K562 (cell line): ENCODE measurements at regions not wholly inside any gene's neighbourhood (a gene's known extent, or its start where the extent isn't known, plus 50 kb on each side); places are given as distances from the start of the nearest gene placed in this dataset.

Source experiments
- ATF7 ChIP-seq: fragments of 450-650 bp; IDR thresholded peaks from 2 replicates; pipeline ENCODE4 v1.7.1; 2014; ENCODE audit warnings: mild to moderate bottlenecking, moderate library complexity
- DDX20 ChIP-seq: fragments of 450-650 bp; IDR thresholded peaks from 2 replicates; pipeline ENCODE4 v1.6.1; 2016; ENCODE audit warnings: missing genetic modification characterization, low read depth, mild to moderate bottlenecking, missing compliant biosample characterization, moderate library complexity
- EP300 ChIP-seq: IDR thresholded peaks from 2 replicates; pipeline ENCODE4 v1.6.1; 2012; ENCODE audit warnings: low read length, improper control_type of control experiment
- ETV6 ChIP-seq, 3 experiments: fragments of 150-350 bp in 1 of 3; sonication (generic) in 1 of 3; formaldehyde crosslinking in 1 of 3; IDR thresholded peaks; 2 replicates each; pipeline versions ENCODE4 v1.6.1 to v1.8.0; 2014 to 2022; ENCODE audit warnings: borderline replicate concordance in 2 of 3, low read depth in 2 of 3, antibody characterized with exemption in 1 of 3, low read length in 1 of 3, mild to moderate bottlenecking in 1 of 3, missing genetic modification reagents in 1 of 3
- HEY1 ChIP-seq: fragments of 250-450 bp; sonication (Bioruptor Pico); IDR thresholded peaks from 2 replicates; pipeline ENCODE4 v1.5.0; 2020; ENCODE audit warnings: mild to moderate bottlenecking, moderate library complexity, borderline replicate concordance
- HNRNPLL ChIP-seq: fragments of 200-400 bp; formaldehyde crosslinking; IDR thresholded peaks from 2 replicates; pipeline ENCODE4 v1.6.1; 2017; ENCODE audit warnings: low read length, low read depth, mild to moderate bottlenecking; ENCODE audit not compliant: poor library complexity, severe bottlenecking
- KAT7 ChIP-seq: sonication (generic); formaldehyde crosslinking; IDR thresholded peaks from 2 replicates; pipeline ENCODE4 v1.8.0; 2022; ENCODE audit warnings: missing genetic modification reagents, mild to moderate bottlenecking, borderline replicate concordance
- KDM5B ChIP-seq: fragments of 200-600 bp; sonication (generic); IDR thresholded peaks from 2 replicates; pipeline ENCODE4 v1.6.1; 2012; ENCODE audit warnings: low read depth, mild to moderate bottlenecking, moderate library complexity, low read length, control low read depth, inconsistent platforms; ENCODE audit not compliant: insufficient replicate concordance
- PHB ChIP-seq: fragments of 250-450 bp; sonication (Bioruptor Pico); IDR thresholded peaks from 2 replicates; pipeline ENCODE4 v1.5.0; 2021
- POLR2B ChIP-seq: fragments of 450-650 bp; IDR thresholded peaks from 2 replicates; pipeline ENCODE4 v1.6.1; 2018; ENCODE audit warnings: low read depth; ENCODE audit not compliant: partially characterized antibody
- SPI1 ChIP-seq: IDR thresholded peaks from 2 replicates; pipeline ENCODE4 v1.6.1; 2011; ENCODE audit warnings: low read depth, low read length, control low read depth, borderline replicate concordance
- ZSCAN32 ChIP-seq: fragments of 450-650 bp; formaldehyde crosslinking; IDR thresholded peaks from 2 replicates; pipeline ENCODE4 v1.4.0; 2020; ENCODE audit warnings: mild to moderate bottlenecking, moderate library complexity
- TF ChIP-seq, protein P1 (sequence below): fragments of 450-650 bp; formaldehyde crosslinking; IDR thresholded peaks from 2 replicates; pipeline ENCODE4 v1.4.0; 2022; ENCODE audit warnings: missing genetic modification characterization
- TF ChIP-seq, protein P2 (sequence below), 3 experiments: IDR thresholded peaks in 2 of 3; conservative IDR thresholded peaks in 1 of 3; 2 replicates each; pipeline ENCODE4 v1.5.1; 2011 to 2012; ENCODE audit warnings: low read length in 3 of 3, mild to moderate bottlenecking in 3 of 3, control low read depth in 2 of 3, improper control_type of control experiment in 1 of 3, inconsistent platforms in 1 of 3, low read depth in 1 of 3, mixed read lengths in 1 of 3, moderate library complexity in 1 of 3; ENCODE audit not compliant: insufficient read depth in 2 of 3
- TF ChIP-seq, protein P3 (sequence below), 2 experiments: fragments of 450-650 bp; formaldehyde crosslinking in 1 of 2; IDR thresholded peaks; 2 replicates each; pipeline versions ENCODE4 v1.4.0 to v1.6.1; 2014 to 2020; ENCODE audit warnings: mild to moderate bottlenecking in 2 of 2, borderline replicate concordance in 1 of 2, low read depth in 1 of 2

DNA sequence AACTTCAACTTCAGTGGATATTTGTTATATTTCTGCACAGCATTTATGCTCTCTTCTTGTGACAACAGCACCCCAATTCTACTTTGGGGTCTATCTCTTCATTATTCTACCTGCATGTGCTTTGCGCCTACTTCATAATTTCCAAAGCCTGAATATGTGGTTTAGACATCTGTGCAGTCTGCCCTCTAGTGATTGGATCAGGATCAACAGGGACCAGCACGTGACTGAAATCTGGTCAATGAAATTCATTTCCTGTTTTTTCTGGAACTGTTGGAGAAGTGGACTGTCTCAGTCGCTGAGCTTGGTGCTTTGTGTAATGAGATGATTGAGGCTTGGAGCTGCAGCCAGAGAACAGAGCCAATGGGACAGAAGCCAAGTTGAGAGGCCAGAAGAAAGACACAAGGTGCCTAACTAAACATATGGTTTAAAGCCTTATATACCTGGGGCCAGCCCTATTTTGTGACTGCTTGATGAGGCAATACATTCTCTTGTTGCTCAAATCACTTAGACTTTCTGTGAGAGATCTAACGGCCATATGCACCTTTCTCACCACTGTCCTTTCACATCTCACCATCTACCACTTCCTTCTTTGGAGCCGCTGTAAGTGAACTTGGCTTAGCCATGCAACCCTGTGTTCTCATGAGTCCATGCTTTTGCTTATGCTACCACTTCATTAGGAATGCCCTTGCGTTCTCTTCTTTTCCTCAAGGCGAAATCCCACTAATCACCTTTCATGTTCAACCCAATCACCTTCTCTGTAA, 68.8 kb upstream of the PPP2R2B start (continued):
- TF ChIP-seq, protein P1, sequence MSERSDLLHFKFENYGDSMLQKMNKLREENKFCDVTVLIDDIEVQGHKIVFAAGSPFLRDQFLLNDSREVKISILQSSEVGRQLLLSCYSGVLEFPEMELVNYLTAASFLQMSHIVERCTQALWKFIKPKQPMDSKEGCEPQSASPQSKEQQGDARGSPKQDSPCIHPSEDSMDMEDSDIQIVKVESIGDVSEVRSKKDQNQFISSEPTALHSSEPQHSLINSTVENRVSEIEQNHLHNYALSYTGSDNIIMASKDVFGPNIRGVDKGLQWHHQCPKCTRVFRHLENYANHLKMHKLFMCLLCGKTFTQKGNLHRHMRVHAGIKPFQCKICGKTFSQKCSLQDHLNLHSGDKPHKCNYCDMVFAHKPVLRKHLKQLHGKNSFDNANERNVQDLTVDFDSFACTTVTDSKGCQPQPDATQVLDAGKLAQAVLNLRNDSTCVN (CRISPR knock-in tag): no peak
- no peak for TF ChIP-seq ATF7
- TF ChIP-seq ZSCAN32: no peak
- no peak for TF ChIP-seq EP300
- no peak for TF ChIP-seq KDM5B
- no peak for TF ChIP-seq PHB (CRISPR knock-in tag)
- no peak for TF ChIP-seq HNRNPLL
- TF ChIP-seq POLR2B: no peak
- TF ChIP-seq, protein P2, sequence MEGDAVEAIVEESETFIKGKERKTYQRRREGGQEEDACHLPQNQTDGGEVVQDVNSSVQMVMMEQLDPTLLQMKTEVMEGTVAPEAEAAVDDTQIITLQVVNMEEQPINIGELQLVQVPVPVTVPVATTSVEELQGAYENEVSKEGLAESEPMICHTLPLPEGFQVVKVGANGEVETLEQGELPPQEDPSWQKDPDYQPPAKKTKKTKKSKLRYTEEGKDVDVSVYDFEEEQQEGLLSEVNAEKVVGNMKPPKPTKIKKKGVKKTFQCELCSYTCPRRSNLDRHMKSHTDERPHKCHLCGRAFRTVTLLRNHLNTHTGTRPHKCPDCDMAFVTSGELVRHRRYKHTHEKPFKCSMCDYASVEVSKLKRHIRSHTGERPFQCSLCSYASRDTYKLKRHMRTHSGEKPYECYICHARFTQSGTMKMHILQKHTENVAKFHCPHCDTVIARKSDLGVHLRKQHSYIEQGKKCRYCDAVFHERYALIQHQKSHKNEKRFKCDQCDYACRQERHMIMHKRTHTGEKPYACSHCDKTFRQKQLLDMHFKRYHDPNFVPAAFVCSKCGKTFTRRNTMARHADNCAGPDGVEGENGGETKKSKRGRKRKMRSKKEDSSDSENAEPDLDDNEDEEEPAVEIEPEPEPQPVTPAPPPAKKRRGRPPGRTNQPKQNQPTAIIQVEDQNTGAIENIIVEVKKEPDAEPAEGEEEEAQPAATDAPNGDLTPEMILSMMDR (IDR thresholded peaks at IDR 0.05 in 2 of 3, conservative IDR thresholded peaks at IDR 0.05 in 1 of 3; ENCODE audit: insufficient read depth in 2 of 3, low read depth in 1 of 3, low read length in 3 of 3): peak in 2 of 3 experiments; percentile 30 to 37; a peak in 1 of 6 replicates
- TF ChIP-seq HEY1: no peak
- peak; percentile 70 for TF ChIP-seq SPI1
- TF ChIP-seq DDX20 (tag): no peak
- TF ChIP-seq, protein P3, sequence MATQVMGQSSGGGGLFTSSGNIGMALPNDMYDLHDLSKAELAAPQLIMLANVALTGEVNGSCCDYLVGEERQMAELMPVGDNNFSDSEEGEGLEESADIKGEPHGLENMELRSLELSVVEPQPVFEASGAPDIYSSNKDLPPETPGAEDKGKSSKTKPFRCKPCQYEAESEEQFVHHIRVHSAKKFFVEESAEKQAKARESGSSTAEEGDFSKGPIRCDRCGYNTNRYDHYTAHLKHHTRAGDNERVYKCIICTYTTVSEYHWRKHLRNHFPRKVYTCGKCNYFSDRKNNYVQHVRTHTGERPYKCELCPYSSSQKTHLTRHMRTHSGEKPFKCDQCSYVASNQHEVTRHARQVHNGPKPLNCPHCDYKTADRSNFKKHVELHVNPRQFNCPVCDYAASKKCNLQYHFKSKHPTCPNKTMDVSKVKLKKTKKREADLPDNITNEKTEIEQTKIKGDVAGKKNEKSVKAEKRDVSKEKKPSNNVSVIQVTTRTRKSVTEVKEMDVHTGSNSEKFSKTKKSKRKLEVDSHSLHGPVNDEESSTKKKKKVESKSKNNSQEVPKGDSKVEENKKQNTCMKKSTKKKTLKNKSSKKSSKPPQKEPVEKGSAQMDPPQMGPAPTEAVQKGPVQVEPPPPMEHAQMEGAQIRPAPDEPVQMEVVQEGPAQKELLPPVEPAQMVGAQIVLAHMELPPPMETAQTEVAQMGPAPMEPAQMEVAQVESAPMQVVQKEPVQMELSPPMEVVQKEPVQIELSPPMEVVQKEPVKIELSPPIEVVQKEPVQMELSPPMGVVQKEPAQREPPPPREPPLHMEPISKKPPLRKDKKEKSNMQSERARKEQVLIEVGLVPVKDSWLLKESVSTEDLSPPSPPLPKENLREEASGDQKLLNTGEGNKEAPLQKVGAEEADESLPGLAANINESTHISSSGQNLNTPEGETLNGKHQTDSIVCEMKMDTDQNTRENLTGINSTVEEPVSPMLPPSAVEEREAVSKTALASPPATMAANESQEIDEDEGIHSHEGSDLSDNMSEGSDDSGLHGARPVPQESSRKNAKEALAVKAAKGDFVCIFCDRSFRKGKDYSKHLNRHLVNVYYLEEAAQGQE (IDR thresholded peaks at IDR 0.05; ENCODE audit: borderline replicate concordance): peak; percentile 37
- TF ChIP-seq, protein P3 (CRISPR knock-in tag; IDR thresholded peaks at IDR 0.05; ENCODE audit: low read depth): no peak
- TF ChIP-seq ETV6 (IDR thresholded peaks at IDR 0.05; ENCODE audit: borderline replicate concordance in 1 of 2, low read depth in 2 of 2, low read length in 1 of 2): no peak
- TF ChIP-seq ETV6 (CRISPR knock-in tag; IDR thresholded peaks at IDR 0.05; ENCODE audit: borderline replicate concordance): no peak
- no peak for TF ChIP-seq KAT7 (CRISPR knock-in tag)
